ENCODE measurements at regions not wholly inside any gene's neighbourhood (a gene's known extent, or its start where the extent isn't known, plus 50 kb on each side); places are given as distances from the start of the nearest gene placed in this dataset.

GRCh38 chr1:104855550-104855949, 1105.9 kb downstream of the AMY1C start:
- peak in 1 of 6 donors; percentile 15 for DNase-seq
- no peak overlapping the region for H3K27ac ChIP-seq
- no peaks in the 10 kb centered on the region for H3K9me3 ChIP-seq
- H3K4me1 ChIP-seq: no peaks in the 10 kb centered on the region
- WGBS, 2 donors: 50 to 63% methylated on average over 3 of the region's 3 CpGs
- H3K27me3 ChIP-seq: no peaks in the 10 kb centered on the region
- TF ChIP-seq CTCF (IDR thresholded peaks at IDR 0.05): no peak
- no peak overlapping the region for H3K4me3 ChIP-seq
- ATAC-seq: no peak
- FAIRE-seq: no peak
- no peaks in the 10 kb centered on the region for H3K36me3 ChIP-seq
- intact Hi-C loops (cut with DNase I): no loop called here

- H3K4me1 ChIP-seq: no peaks in the 10 kb centered on the region
- no peak overlapping the region for H3K27ac ChIP-seq
- TF ChIP-seq CTCF (IDR thresholded peaks at IDR 0.05): no peak
- H3K36me3 ChIP-seq: no peaks in the 10 kb centered on the region
- no peak overlapping the region for H3K4me3 ChIP-seq
- intact Hi-C loops (cut with DNase I): no loop called here
- FAIRE-seq (no peak), ATAC-seq (no peak), DNase-seq (peak in 1 of 6 donors; percentile 18)
- 77 to 86% methylated on average over 16 of the region's 16 CpGs for WGBS, 2 donors
- H3K9me3 ChIP-seq: no peaks in the 10 kb centered on the region
- no peaks in the 10 kb centered on the region for H3K27me3 ChIP-seq
Observed at GRCh38 chr1:104856091-104856490, 1106.4 kb downstream of the AMY1C start.

- H3K4me3 ChIP-seq: no peak overlapping the region
- intact Hi-C loops (cut with DNase I): no loop called here
- H3K27ac ChIP-seq: no peak overlapping the region
- FAIRE-seq: no peak
- no peaks in the 10 kb centered on the region for H3K9me3 ChIP-seq
- H3K27me3 ChIP-seq: no peaks in the 10 kb centered on the region
- H3K4me1 ChIP-seq: no peaks in the 10 kb centered on the region
- no peak for DNase-seq
- H3K36me3 ChIP-seq: no peaks in the 10 kb centered on the region
- 65 to 89% methylated on average over 1 of the region's 1 CpG for WGBS, 2 donors
- TF ChIP-seq CTCF (IDR thresholded peaks at IDR 0.05): no peak
- no peak for ATAC-seq
Observed at GRCh38 chr1:104856518-104856917, 1106.8 kb downstream of the AMY1C start.

GRCh38 chr1:104868794-104869193, 1119.1 kb downstream of the AMY1C start:
- no peak for TF ChIP-seq CTCF (IDR thresholded peaks at IDR 0.05)
- FAIRE-seq (no peak), ATAC-seq (no peak), DNase-seq (no peak)
- H3K27me3 ChIP-seq: no peaks in the 10 kb centered on the region
- no peaks in the 10 kb centered on the region for H3K36me3 ChIP-seq
- no peak overlapping the region for H3K4me3 ChIP-seq
- H3K27ac ChIP-seq: no peak overlapping the region
- H3K4me1 ChIP-seq: no peaks in the 10 kb centered on the region
- intact Hi-C loops (cut with DNase I): no loop called here
- WGBS, 2 donors: 49 to 62% methylated on average over 4 of the region's 4 CpGs
- H3K9me3 ChIP-seq: no peaks in the 10 kb centered on the region

GRCh38 chr1:104874044-104874443, 1124.3 kb downstream of the AMY1C start:
- no peak overlapping the region for H3K27ac ChIP-seq
- intact Hi-C loops (cut with DNase I): no loop called here
- 56 to 73% methylated on average over 6 of the region's 6 CpGs for WGBS, 2 donors
- DNase-seq (no peak), ATAC-seq (no peak), FAIRE-seq (no peak)
- no peak overlapping the region for H3K4me3 ChIP-seq
- no peaks in the 10 kb centered on the region for H3K9me3 ChIP-seq
- no peaks in the 10 kb centered on the region for H3K4me1 ChIP-seq
- no peak for TF ChIP-seq CTCF (IDR thresholded peaks at IDR 0.05)
- H3K27me3 ChIP-seq: no peaks in the 10 kb centered on the region
- H3K36me3 ChIP-seq: no peaks in the 10 kb centered on the region

Data from pancreas (tissue), 10 donors.